ENCODE measurements at regions not wholly inside any gene's neighbourhood (a gene's known extent, or its start where the extent isn't known, plus 50 kb on each side); places are given as distances from the start of the nearest gene placed in this dataset.

- TF ChIP-seq CTCF (IDR thresholded peaks at IDR 0.05) (no peak), POLR2AphosphoS5 (IDR thresholded peaks at IDR 0.05) (no peak)
These were observed 690.5 kb upstream of the NR5A2 start for GRCh38 chr1:199336745-199337640.

Data from suprapubic skin (tissue), 3 donors.